ENCODE measurements at regions not wholly inside any gene's neighbourhood (a gene's known extent, or its start where the extent isn't known, plus 50 kb on each side); places are given as distances from the start of the nearest gene placed in this dataset.

DNA sequence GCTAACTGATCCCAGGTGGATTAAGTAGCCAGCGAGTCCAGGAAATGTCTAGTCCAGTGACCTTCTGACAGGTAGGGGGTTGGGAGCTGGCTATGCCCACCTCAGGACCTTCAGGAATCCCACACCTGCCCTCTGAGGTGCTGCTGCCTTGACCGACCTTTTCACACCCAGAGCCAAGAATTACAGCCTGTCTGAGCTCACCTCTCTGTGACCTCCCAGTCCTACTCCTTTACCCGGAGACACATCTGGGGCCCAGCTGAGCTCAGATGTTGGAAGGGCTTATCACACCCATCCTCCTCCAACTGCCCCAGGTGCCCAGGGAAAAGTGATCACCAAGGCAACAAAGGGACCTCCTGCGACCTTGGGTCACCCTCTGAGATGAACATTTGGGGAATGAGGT is 413.3 kb upstream of the TNP1 start:
- TF ChIP-seq NANOG (IDR thresholded peaks at IDR 0.05; ENCODE audit: borderline replicate concordance) (no peak), CTCF (conservative IDR thresholded peaks at IDR 0.05; ENCODE audit: low read depth in 2 of 2) (no peak), POLR2AphosphoS5 (IDR thresholded peaks at IDR 0.05; ENCODE audit: low read depth) (no peak)
